ENCODE measurements at regions not wholly inside any gene's neighbourhood (a gene's known extent, or its start where the extent isn't known, plus 50 kb on each side); places are given as distances from the start of the nearest gene placed in this dataset.

GRCh38 chr2:120616261-120616660, 119.4 kb upstream of the GLI2 start:
- DNase-seq: no peak

GRCh38 chr2:120617055-120617454, 118.6 kb upstream of the GLI2 start:
- DNase-seq: no peak

GRCh38 chr2:120618830-120619229, 116.8 kb upstream of the GLI2 start:
- DNase-seq: no peak

GRCh38 chr2:120619579-120619978, 116.1 kb upstream of the GLI2 start:
- no peak for DNase-seq

GRCh38 chr2:120620025-120620793, 115.5 kb upstream of the GLI2 start:
- no peak for DNase-seq

GRCh38 chr2:120622159-120622869, 113.4 kb upstream of the GLI2 start:
- DNase-seq: no peak

- no peak for DNase-seq
Measured at GRCh38 chr2:120622886-120623753, 112.5 kb upstream of the GLI2 start.

GRCh38 chr2:120624061-120624737, 111.5 kb upstream of the GLI2 start:
- no peak for DNase-seq

GRCh38 chr2:120624738-120625446, 110.8 kb upstream of the GLI2 start:
- no peak for DNase-seq

- no peak for DNase-seq
Measured at GRCh38 chr2:120625865-120626560, 109.7 kb upstream of the GLI2 start.

- no peak for DNase-seq
Measured at GRCh38 chr2:120626566-120626965, 109.1 kb upstream of the GLI2 start.

- no peak for DNase-seq
Measured at GRCh38 chr2:120628248-120628647, 107.4 kb upstream of the GLI2 start.

- DNase-seq: no peak
Measured at GRCh38 chr2:120629241-120629895, 106.3 kb upstream of the GLI2 start.

GRCh38 chr2:120630031-120630701, 105.5 kb upstream of the GLI2 start:
- no peak for DNase-seq

GRCh38 chr2:120631236-120631635, 104.4 kb upstream of the GLI2 start:
- DNase-seq: no peak

- no peak for DNase-seq
Measured at GRCh38 chr2:120631724-120632123, 103.9 kb upstream of the GLI2 start.

GRCh38 chr2:120632796-120633646, 102.6 kb upstream of the GLI2 start:
- no peak for DNase-seq

- no peak for DNase-seq
Measured at GRCh38 chr2:120634533-120634932, 101.1 kb upstream of the GLI2 start.

GRCh38 chr2:120635146-120635545, 100.5 kb upstream of the GLI2 start:
- DNase-seq: no peak
